ENCODE measurements at regions not wholly inside any gene's neighbourhood (a gene's known extent, or its start where the extent isn't known, plus 50 kb on each side); places are given as distances from the start of the nearest gene placed in this dataset.

DNA sequence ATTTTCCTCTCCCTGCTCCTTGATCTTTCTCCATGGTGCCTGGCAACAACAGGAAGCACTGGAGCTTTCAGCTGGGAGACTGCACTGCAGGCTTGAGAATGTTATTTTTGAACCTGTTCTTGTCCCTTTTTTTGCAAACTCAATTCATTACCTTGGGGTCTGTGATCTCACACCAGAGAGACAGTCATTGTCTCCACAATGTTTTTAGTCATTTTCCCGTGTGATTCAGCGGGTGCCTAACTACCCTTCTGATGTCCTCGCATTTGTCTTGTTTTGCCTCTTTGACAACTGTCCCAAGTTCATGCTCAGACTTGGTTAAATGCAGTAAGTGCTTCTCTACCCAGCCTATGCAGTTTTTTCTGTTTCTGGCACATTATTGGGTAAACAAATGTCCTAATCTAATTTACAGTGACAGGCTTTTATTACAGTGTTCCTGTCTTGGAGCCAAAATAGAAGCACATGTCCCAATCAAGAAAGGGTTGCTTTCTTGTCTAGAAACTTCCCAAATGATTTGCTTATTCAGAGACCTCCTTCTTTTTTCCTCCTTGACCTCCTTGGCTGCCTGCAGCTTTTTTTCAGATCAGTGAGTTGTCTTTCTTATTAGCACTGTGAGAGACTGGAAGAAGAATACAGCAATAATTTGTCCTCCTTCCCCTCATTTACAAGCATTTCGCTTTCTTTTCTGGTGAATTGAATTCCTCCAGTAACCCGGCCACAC is 162.4 kb downstream of the NSUN3 start:
- Histone ChIP-seq H3K9me2 (replicated peaks; ENCODE audit: control insufficient read depth, low read length) (no peaks in the 10 kb centered on the region), H3K9me3 (ENCODE audit: control insufficient read depth, insufficient read depth, low read length) (peaks cover 6% of the 10 kb centered on the region), H3K27me3 (ENCODE audit: control insufficient read depth, low read length) (no peaks in the 10 kb centered on the region), H3K27ac (ENCODE audit: low read depth, low read length) (no peak overlapping the region), H4K20me1 (ENCODE audit: control insufficient read depth, insufficient read depth, low read depth, low read length) (no peaks in the 10 kb centered on the region), H3K4me2 (ENCODE audit: low read length) (no peak overlapping the region), H3K79me2 (ENCODE audit: control insufficient read depth, low read length) (no peaks in the 10 kb centered on the region), H3K4me3 (ENCODE audit: low read length) (no peak overlapping the region), H3K36me3 (ENCODE audit: control insufficient read depth, low read length) (no peaks in the 10 kb centered on the region), H3F3A (ENCODE audit: control insufficient read depth, insufficient read depth) (no peaks in the 10 kb centered on the region), H3K4me1 (ENCODE audit: control insufficient read depth, low read length) (no peaks in the 10 kb centered on the region)
- no peak for TF ChIP-seq EZH2phosphoT487 (IDR thresholded peaks at IDR 0.05; ENCODE audit: borderline replicate concordance, low read length)
- TF ChIP-seq, protein P1, sequence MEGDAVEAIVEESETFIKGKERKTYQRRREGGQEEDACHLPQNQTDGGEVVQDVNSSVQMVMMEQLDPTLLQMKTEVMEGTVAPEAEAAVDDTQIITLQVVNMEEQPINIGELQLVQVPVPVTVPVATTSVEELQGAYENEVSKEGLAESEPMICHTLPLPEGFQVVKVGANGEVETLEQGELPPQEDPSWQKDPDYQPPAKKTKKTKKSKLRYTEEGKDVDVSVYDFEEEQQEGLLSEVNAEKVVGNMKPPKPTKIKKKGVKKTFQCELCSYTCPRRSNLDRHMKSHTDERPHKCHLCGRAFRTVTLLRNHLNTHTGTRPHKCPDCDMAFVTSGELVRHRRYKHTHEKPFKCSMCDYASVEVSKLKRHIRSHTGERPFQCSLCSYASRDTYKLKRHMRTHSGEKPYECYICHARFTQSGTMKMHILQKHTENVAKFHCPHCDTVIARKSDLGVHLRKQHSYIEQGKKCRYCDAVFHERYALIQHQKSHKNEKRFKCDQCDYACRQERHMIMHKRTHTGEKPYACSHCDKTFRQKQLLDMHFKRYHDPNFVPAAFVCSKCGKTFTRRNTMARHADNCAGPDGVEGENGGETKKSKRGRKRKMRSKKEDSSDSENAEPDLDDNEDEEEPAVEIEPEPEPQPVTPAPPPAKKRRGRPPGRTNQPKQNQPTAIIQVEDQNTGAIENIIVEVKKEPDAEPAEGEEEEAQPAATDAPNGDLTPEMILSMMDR (IDR thresholded peaks at IDR 0.05; ENCODE audit: low read depth, low read length, poor library complexity, severe bottlenecking) = no peak

DNA sequence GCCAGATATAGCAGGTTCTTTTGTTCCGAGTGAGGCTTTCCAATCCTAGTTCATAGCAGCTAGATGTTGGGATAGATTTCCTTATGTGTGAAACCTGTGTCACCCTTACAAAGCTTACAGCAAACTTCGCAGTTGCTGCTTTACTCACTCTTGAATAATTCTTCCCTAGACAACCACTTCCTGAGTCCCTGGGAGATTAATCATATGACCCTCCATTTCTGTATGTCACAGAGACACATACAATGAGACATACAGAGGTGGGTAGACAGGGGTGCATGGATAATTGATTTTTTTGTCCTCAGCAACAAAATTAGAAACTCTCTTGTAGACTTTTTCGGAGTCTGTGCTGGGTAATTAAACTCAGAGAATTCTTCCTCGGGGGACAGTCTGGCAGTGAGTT is 163.2 kb downstream of the NSUN3 start:
- H4K20me1 ChIP-seq (ENCODE audit: control insufficient read depth, insufficient read depth, low read depth, low read length) = no peaks in the 10 kb centered on the region
- H3K4me1 ChIP-seq (ENCODE audit: control insufficient read depth, low read length) = no peaks in the 10 kb centered on the region
- H3K9me2 ChIP-seq (replicated peaks; ENCODE audit: control insufficient read depth, low read length) = no peaks in the 10 kb centered on the region
- H3K79me2 ChIP-seq (ENCODE audit: control insufficient read depth, low read length) = no peaks in the 10 kb centered on the region
- no peaks in the 10 kb centered on the region for H3K36me3 ChIP-seq (ENCODE audit: control insufficient read depth, low read length)
- H3F3A ChIP-seq (ENCODE audit: control insufficient read depth, insufficient read depth) = no peaks in the 10 kb centered on the region
- H3K27ac ChIP-seq (ENCODE audit: low read depth, low read length) = no peak overlapping the region
- TF ChIP-seq EZH2phosphoT487 (IDR thresholded peaks at IDR 0.05; ENCODE audit: borderline replicate concordance, low read length) = no peak
- TF ChIP-seq, protein P1 (IDR thresholded peaks at IDR 0.05; ENCODE audit: low read depth, low read length, poor library complexity, severe bottlenecking) = no peak
- no peak overlapping the region for H3K4me2 ChIP-seq (ENCODE audit: low read length)
- H3K27me3 ChIP-seq (ENCODE audit: control insufficient read depth, low read length) = no peaks in the 10 kb centered on the region
- H3K9me3 ChIP-seq (ENCODE audit: control insufficient read depth, insufficient read depth, low read length) = peaks cover 6% of the 10 kb centered on the region
- no peak overlapping the region for H3K4me3 ChIP-seq (ENCODE audit: low read length)

DNA sequence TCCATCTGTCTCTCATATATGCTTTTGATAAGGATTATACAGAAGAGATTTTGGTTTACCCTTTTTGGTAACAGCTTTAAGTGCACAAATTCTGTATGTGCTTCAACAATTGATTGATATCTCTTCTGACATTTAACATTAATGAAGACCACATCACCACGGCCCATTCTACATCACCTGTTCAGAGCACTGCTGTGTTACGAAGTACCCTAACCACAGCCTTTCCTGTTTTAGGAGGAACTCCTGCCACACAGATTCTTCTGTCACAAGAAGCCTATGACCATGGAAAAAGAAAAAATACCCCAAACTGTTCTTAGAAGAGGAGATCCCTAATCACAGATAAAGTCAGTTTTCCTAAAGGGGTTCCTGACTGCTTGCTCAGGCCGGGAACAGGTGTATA is 170.1 kb downstream of the NSUN3 start:
- Histone ChIP-seq H3K9me3 (ENCODE audit: control insufficient read depth, insufficient read depth, low read length) (no peaks in the 10 kb centered on the region), H3K4me3 (ENCODE audit: low read length) (no peak overlapping the region), H3F3A (ENCODE audit: control insufficient read depth, insufficient read depth) (no peaks in the 10 kb centered on the region), H3K79me2 (ENCODE audit: control insufficient read depth, low read length) (no peaks in the 10 kb centered on the region), H3K9me2 (replicated peaks; ENCODE audit: control insufficient read depth, low read length) (no peaks in the 10 kb centered on the region), H3K4me1 (ENCODE audit: control insufficient read depth, low read length) (no peaks in the 10 kb centered on the region), H3K27me3 (ENCODE audit: control insufficient read depth, low read length) (no peaks in the 10 kb centered on the region), H3K27ac (ENCODE audit: low read depth, low read length) (no peak overlapping the region), H4K20me1 (ENCODE audit: control insufficient read depth, insufficient read depth, low read depth, low read length) (no peaks in the 10 kb centered on the region), H3K36me3 (ENCODE audit: control insufficient read depth, low read length) (no peaks in the 10 kb centered on the region), H3K4me2 (ENCODE audit: low read length) (no peak overlapping the region)
- TF ChIP-seq, protein P1 (IDR thresholded peaks at IDR 0.05; ENCODE audit: low read depth, low read length, poor library complexity, severe bottlenecking) = no peak
- no peak for TF ChIP-seq EZH2phosphoT487 (IDR thresholded peaks at IDR 0.05; ENCODE audit: borderline replicate concordance, low read length)

Data from DOHH2 (cell line).